HepG2 (cell line): ENCODE measurements at regions not wholly inside any gene's neighbourhood (a gene's known extent, or its start where the extent isn't known, plus 50 kb on each side); places are given as distances from the start of the nearest gene placed in this dataset.

ENCODE experiments used
- ATAC-seq: fragments of 200-7000 bp; cut with Tn5 transposase; 3 replicates; pipeline ENCODE4 v1.9.1; 2020; ENCODE audit warnings: mild to moderate bottlenecking, moderate library complexity
- BruUV-seq: library from RNA; stranded (reverse); fragments of 400-500 nt; replicated peaks from 2 replicates; lab custom pipeline; 2021; lab: Mats Ljungman, UMichigan
- CTCF ChIA-PET: fragments of 300-600 bp; formaldehyde crosslinking; extraction: SDS; loops from one replicate; lab custom pipeline; 2021; ENCODE audit warnings: low total read pairs, inconsistent platforms, low intra/inter-chr PET ratio; lab: Yijun Ruan, JAX
- POLR2A ChIA-PET: fragments of 350-600 bp; sonication (Branson Sonifier 250); formaldehyde crosslinking; loops from one replicate; lab custom pipeline; 2020; ENCODE audit warnings: antibody characterized with exemption, inconsistent platforms; lab: Yijun Ruan, JAX
- DNase-seq: peaks from one replicate; pipeline ENCODE4 v3.0.0-alpha.2; 2015; ENCODE audit warnings: low spot score
- FAIRE-seq: peaks from 3 replicates; lab custom pipeline; 2011; peaks lifted over from hg19 to GRCh38; lab: Jason Lieb, UNC
- H2AFZ ChIP-seq: one replicate; pipeline ENCODE4 v1.6.1; 2011; ENCODE audit warnings: low read length, inconsistent platforms
- H3K27ac ChIP-seq: fragments of 300-600 bp; 3 replicates; pipeline ENCODE4 v1.8.0; 2011; ENCODE audit warnings: mixed run types, mild to moderate bottlenecking, mixed read lengths, low read length, inconsistent platforms; ENCODE audit not compliant: insufficient read depth; ENCODE audit errors: extremely low read length
- H3K27me3 ChIP-seq, 2 experiments: fragments of 200-600 bp in 1 of 2; 2 replicates in 1 of 2; 3 replicates in 1 of 2; pipeline versions ENCODE4 v1.6.0 to v1.8.0; 2011; ENCODE audit warnings: low read length in 2 of 2, mild to moderate bottlenecking in 2 of 2, moderate library complexity in 2 of 2, inconsistent platforms in 1 of 2; ENCODE audit not compliant: insufficient read depth in 2 of 2, control insufficient read depth in 1 of 2
- H3K36me3 ChIP-seq, 2 experiments: fragments of 200-600 bp in 1 of 2; replicated peaks in 1 of 2; 2 replicates in 1 of 2; 3 replicates in 1 of 2; pipeline versions ENCODE4 v1.5.1 to v1.8.0; 2011; ENCODE audit warnings: low read length in 2 of 2, inconsistent platforms in 1 of 2; ENCODE audit not compliant: insufficient read depth in 2 of 2, control insufficient read depth in 1 of 2
- H3K4me1 ChIP-seq: 2 replicates; pipeline ENCODE4 v1.5.1; 2012; ENCODE audit warnings: low read length, inconsistent platforms; ENCODE audit not compliant: insufficient read depth
- H3K4me2 ChIP-seq: 2 replicates; pipeline ENCODE4 v1.6.0; 2011; ENCODE audit warnings: low read depth, low read length, inconsistent platforms
- H3K4me3 ChIP-seq, 3 experiments: fragments of 200-600 bp in 1 of 3; sonication (generic), shearing (Covaris generic) in 1 of 3; replicated peaks in 1 of 3; 2 replicates each; pipeline ENCODE4 v1.5.1; 2011 to 2016; ENCODE audit warnings: low read length in 3 of 3, inconsistent platforms in 2 of 3, low read depth in 2 of 3, mild to moderate bottlenecking in 2 of 3, control low read depth in 1 of 3, mixed read lengths in 1 of 3; ENCODE audit not compliant: insufficient read depth in 1 of 3
- H3K79me2 ChIP-seq: one replicate; pipeline ENCODE4 v1.6.1; 2011; ENCODE audit warnings: low read length, inconsistent platforms; ENCODE audit not compliant: insufficient read depth
- H3K9ac ChIP-seq: 2 replicates; pipeline ENCODE4 v1.6.0; 2011; ENCODE audit warnings: mild to moderate bottlenecking, low read depth, low read length, inconsistent platforms; ENCODE audit not compliant: insufficient read depth
- H3K9me3 ChIP-seq: 2 replicates; pipeline ENCODE4 v1.5.1; 2012; ENCODE audit warnings: mild to moderate bottlenecking, low read length
- H4K20me1 ChIP-seq: 2 replicates; pipeline ENCODE4 v1.6.0; 2011; ENCODE audit warnings: inconsistent platforms, mild to moderate bottlenecking, low read length, moderate library complexity; ENCODE audit not compliant: insufficient read depth
- CREB1 ChIP-seq, 2 experiments: fragments of 450-650 bp in 1 of 2; IDR thresholded peaks; 2 replicates each; pipeline ENCODE4 v1.6.1; 2016 to 2017; ENCODE audit warnings: control low read depth in 1 of 2, mild to moderate bottlenecking in 1 of 2, missing compliant biosample characterization in 1 of 2, missing genetic modification characterization in 1 of 2
- E2F2 ChIP-seq: sonication (generic); formaldehyde crosslinking; IDR thresholded peaks from 2 replicates; pipeline ENCODE4 v1.4.0; 2020; ENCODE audit warnings: missing genetic modification reagents, borderline replicate concordance
- HMG20B ChIP-seq: conservative IDR thresholded peaks from 2 replicates; pipeline ENCODE4 v1.6.1; 2016; ENCODE audit warnings: missing genetic modification reagents, missing compliant biosample characterization
- IRX3 ChIP-seq: sonication (generic); formaldehyde crosslinking; IDR thresholded peaks from 2 replicates; pipeline ENCODE4 v1.8.1; 2023; ENCODE audit warnings: mild to moderate bottlenecking, low read depth, missing genetic modification reagents, borderline replicate concordance
- NR1H2 ChIP-seq: sonication (generic); formaldehyde crosslinking; IDR thresholded peaks from 2 replicates; pipeline ENCODE4 v1.8.1; 2022; ENCODE audit warnings: low read depth, missing genetic modification reagents, borderline replicate concordance
- PRDM10 ChIP-seq: sonication (generic); formaldehyde crosslinking; IDR thresholded peaks from 2 replicates; pipeline ENCODE4 v1.4.0; 2020; ENCODE audit warnings: low read depth, missing genetic modification reagents
- ZHX2 ChIP-seq, 2 experiments: sonication (generic) in 1 of 2; formaldehyde crosslinking in 1 of 2; IDR thresholded peaks; 2 replicates each; pipeline versions ENCODE4 v1.6.1 to v1.9.0; 2014 to 2022; ENCODE audit warnings: antibody characterized with exemption in 1 of 2, borderline replicate concordance in 1 of 2, inconsistent platforms in 1 of 2, low read depth in 1 of 2, missing genetic modification reagents in 1 of 2
- ZNF205 ChIP-seq: IDR thresholded peaks from 2 replicates; pipeline ENCODE4 v1.6.1; 2018; ENCODE audit warnings: missing biosample characterization, missing genetic modification reagents
- ZNF446 ChIP-seq: sonication (generic); formaldehyde crosslinking; IDR thresholded peaks from 2 replicates; pipeline ENCODE4 v1.5.0; 2020; ENCODE audit warnings: mild to moderate bottlenecking, missing genetic modification reagents
- WGBS: methylation state at CpG from one replicate; pipeline ENCODE4 v1.1.6; 2017; ENCODE audit warnings: low lambda C conversion rate; 5-methylcytosine and 5-hydroxymethylcytosine counted together
- in situ Hi-C: cut with HindIII; loops from 2 replicates; pipeline ENCODE4 v1.10.0; 2017; ENCODE audit warnings: low pct_unique_long_range_greater_than_20kb; ENCODE audit not compliant: extremely low pct_ligation_motif_present
- intact Hi-C: fragments of 100-400 bp; cut with micrococcal nuclease; formaldehyde crosslinking; loops from one replicate; pipeline ENCODE4 v1.10.0; 2022; ENCODE audit not compliant: unreplicated experiment
- TF ChIP-seq, protein P1 (sequence below): IDR thresholded peaks from 2 replicates; pipeline ENCODE4 v1.6.1; 2016; ENCODE audit warnings: low read depth, borderline replicate concordance
- TF ChIP-seq, protein P2 (sequence below): sonication (generic); formaldehyde crosslinking; IDR thresholded peaks from 2 replicates; pipeline ENCODE4 v1.4.0; 2020; ENCODE audit warnings: missing genetic modification reagents

DNA sequence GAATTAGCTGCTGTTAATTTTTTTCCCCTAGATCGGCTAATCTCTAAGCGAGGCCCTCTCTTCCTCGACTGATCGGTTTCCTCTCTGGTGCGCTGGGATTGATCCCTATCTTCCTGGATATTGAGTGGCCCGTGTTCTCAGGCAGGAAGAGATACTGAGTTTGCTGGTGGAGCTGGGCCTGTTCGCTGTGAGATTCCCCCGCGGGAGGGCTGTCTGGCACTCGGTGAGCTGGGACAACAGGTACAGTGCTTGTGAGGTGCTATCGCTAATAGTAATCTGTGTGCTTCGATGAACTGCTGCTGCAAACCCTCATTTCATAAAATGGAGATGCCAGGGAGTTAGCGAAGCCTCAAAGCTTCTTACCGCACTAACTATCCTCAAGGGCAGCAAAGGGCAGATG is 310.3 kb downstream of the NXPE2 start:
- H3K4me1 ChIP-seq: no peaks in the 10 kb centered on the region
- 63% methylated on average over 14 of the region's 14 CpGs for WGBS
- no peaks in the 10 kb centered on the region for H3K9me3 ChIP-seq
- no peak overlapping the region for H3K4me3 ChIP-seq
- FAIRE-seq (no peak), DNase-seq (no peak), ATAC-seq (no peak)
- H3K36me3 ChIP-seq: no peaks in the 10 kb centered on the region
- no peak overlapping the region for H3K9ac ChIP-seq
- ChIA-PET CTCF (no interaction called here), POLR2A (no interaction called here)
- H3K4me2 ChIP-seq: no peak overlapping the region
- BruUV-seq: no TSS peak
- no peaks in the 10 kb centered on the region for H4K20me1 ChIP-seq
- in situ Hi-C loops: no loop called here
- H3K27ac ChIP-seq: no peak overlapping the region
- H3K79me2 ChIP-seq: no peaks in the 10 kb centered on the region
- H3K27me3 ChIP-seq: peaks cover 3 to 36% of the 10 kb centered on the region in 2 experiments; a peak in 4 of 5 replicates
- no peak overlapping the region for H2AFZ ChIP-seq
- intact Hi-C loops: no loop called here
- TF ChIP-seq CREB1 (IDR thresholded peaks at IDR 0.05) (no peak), CREB1 (CRISPR knock-in tag; IDR thresholded peaks at IDR 0.05) (no peak), ZNF446 (no peak), ZNF205 (CRISPR knock-in tag) (no peak), PRDM10 (no peak), NR1H2 (no peak), IRX3 (no peak), HMG20B (CRISPR knock-in tag) (no peak), ZHX2 (IDR thresholded peaks at IDR 0.05; ENCODE audit: low read depth) (no peak), ZHX2 (CRISPR knock-in tag; IDR thresholded peaks at IDR 0.05; ENCODE audit: borderline replicate concordance) (no peak), E2F2 (CRISPR knock-in tag) (no peak)
- TF ChIP-seq, protein P1, sequence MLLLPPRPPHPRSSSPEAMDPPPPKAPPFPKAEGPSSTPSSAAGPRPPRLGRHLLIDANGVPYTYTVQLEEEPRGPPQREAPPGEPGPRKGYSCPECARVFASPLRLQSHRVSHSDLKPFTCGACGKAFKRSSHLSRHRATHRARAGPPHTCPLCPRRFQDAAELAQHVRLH (CRISPR knock-in tag): no peak
- TF ChIP-seq, protein P2, sequence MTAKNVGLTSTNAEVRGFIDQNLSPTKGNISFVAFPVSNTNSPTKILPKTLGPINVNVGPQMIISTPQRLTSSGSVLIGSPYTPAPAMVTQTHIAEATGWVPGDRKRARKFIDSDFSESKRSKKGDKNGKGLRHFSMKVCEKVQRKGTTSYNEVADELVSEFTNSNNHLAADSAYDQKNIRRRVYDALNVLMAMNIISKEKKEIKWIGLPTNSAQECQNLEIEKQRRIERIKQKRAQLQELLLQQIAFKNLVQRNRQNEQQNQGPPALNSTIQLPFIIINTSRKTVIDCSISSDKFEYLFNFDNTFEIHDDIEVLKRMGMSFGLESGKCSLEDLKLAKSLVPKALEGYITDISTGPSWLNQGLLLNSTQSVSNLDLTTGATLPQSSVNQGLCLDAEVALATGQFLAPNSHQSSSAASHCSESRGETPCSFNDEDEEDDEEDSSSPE (CRISPR knock-in tag): no peak
